ENCODE measurements at regions not wholly inside any gene's neighbourhood (a gene's known extent, or its start where the extent isn't known, plus 50 kb on each side); places are given as distances from the start of the nearest gene placed in this dataset.
"Not testable (repeated sequence)": the region's sequence is repeated elsewhere in the genome, so short reads cannot be mapped to it uniquely, and the experiment has no call there.

DNA sequence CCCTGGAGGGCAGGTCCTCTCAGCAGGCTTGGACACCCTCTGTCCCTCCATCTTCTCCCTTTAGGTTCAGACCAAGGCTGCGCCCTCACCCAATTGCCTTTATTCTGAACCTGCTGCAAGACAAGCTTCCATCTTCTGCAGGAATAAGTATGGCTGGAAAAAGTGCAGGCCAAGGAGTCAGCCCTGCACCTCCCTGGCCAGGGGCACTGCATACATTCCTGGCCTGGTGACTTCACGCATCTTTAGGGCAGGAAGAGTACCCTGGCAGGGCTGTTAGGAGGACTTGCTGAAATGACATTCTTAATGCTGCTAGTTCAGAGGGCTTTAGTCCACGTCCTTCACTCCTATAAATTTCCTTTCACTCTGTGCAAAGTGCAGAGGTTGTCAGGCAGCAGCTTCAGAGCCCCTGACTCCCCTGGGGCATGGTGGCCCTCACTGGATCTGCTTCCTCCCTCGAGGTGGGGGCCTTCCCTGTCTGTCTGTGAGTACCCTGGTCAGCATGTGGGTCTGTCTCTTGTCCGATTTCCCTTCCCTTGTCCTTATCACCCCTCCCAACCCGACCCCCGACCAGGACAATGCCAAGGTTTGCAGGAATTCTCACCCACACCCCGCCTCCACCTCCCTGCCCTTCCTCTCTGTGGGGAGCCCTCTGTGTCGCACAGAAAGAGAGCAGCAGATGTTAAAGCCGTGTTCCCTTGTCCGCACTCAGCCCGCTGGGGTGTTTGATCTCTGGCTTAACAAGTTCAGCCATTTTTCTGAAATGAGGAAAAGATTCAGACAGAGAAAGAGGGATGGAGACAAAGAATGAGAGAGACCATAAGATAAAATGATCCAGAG, 124.5 kb upstream of the SYT13 start:
- no peak for DNase-seq (ENCODE audit: low read depth)

DNA sequence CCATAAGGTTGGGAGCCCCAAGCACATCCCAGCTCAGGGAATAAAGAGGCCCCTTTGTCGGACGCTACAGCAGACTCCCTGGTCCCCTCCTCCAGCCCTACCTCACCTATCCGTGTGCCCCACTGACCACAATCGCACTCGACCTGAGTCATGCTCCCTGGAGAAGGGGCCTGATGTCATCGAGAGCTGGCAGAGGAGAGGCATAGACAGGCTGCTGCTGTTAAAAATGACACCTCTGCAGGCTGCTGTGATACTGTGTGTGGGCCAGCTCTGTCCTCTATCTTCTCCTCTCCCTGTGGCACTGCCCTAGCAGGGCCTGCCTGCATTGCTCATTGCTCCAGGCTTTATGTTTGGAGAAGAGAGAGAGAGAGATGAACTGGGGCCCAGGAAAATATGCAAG, 123.4 kb upstream of the SYT13 start:
- DNase-seq (ENCODE audit: low read depth), result no peak

DNA sequence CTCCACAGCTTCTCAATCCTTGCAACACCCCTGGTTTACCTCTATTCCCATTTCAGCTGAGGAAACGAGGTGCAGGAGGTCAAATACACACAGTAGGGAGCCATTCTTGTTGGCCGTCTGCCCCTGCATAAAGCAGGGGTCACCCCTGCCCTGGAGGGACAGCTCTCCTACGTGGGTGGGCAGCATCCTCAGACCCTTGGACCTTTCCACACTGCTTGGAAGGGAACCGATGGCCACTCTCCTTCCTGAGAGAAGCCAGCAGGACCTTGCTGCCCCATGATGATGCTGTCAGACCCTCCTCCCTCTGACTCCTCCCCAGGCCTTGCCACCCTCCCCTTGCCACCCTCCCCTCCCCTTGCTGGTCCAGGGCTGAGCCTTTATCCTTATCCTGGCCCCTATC, 121.1 kb upstream of the SYT13 start:
- DNase-seq (ENCODE audit: low read depth), result no peak

- no peak for DNase-seq (ENCODE audit: low read depth)
Measured at GRCh38 chr11:45405916-45406670, 120.0 kb upstream of the SYT13 start.

DNA sequence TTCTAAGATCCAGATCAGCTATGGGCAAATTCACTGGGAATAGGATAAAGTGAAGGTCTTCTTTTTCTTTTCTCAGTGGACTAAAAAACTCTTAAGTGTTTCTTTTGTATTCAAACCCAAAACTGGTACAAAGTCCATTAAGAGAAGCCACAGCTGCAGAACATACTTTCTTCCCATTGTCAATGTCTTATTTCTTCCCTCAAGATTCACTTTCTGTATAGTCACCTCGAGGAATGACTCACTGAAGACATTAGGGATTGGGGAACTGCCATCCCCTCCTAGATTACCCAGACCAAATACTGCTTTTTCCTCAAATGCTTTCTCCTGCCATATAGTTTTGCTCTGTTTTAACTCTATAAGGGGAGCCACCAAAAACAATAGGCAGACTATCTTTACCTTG, 117.4 kb upstream of the SYT13 start:
- not testable (repeated sequence) for DNase-seq (ENCODE audit: low read depth)

DNA sequence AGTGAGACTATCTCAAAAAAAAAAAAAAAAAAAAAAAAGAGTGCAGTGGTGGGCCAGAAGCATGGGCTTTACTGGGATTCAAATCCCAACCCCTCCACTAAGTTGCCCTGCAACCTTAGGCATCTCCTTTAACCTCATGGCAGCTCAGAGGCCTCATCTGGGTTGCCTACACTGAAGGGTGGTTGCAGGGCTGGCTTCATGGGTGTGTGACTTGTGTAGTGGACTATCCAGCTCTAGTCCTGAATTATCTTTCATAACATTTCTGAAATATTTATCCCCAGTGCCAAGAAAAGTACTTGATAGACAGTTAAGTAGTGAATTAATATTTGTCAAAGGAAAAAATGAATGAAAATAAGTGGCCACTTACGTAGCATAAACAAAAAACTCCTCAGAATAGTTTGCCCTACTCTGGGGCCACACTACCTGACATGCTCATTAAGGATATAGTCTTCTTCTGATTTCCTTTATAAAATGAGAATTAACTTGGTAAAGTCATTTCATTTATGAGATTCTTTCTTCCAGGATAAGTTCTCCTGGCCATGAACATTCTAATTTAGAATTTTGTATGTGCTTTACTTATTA, 116.0 kb upstream of the SYT13 start:
- no peak for DNase-seq (ENCODE audit: low read depth)

GRCh38 chr11:45400591-45400990, 114.5 kb upstream of the SYT13 start:
- DNase-seq (ENCODE audit: low read depth), result no peak

DNA sequence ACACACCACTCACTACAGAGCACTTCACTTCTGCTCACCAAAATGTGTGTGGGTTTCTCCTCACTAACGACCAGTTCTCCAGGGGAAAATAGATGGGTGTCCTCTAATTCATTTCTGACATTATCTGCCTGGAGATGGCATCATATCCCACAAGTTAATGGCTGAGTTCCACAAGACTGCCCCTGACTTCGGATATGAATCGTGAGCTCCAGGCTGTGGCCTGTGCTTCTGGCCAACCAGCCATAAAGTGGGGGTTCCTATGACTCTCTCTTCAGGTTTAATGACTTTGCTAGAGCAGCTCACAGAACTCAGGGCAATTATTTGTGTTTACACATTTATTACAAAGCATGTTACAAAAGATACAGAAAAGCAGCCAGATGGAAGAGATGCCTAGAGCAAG, 113.0 kb upstream of the SYT13 start:
- DNase-seq (ENCODE audit: low read depth), result no peak

DNA sequence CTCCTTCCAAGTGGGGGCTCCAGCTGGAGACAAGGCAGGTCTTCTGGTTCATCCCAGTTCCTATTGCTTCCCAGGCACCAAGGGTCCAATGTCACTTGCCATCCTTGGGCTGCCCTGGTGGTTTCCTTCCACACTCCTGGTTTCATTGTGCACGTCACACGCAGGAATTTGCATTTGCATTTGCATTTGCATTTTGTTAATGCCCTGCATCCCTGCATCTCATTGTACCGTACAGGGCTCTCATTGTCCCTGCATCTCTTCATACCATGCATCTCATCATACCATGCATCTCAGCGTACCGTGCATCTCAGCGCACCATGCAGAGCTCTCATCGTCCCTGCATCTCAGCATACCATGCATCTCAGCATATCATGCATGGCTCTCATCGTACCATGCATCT, 112.2 kb upstream of the SYT13 start:
- no peak for DNase-seq (ENCODE audit: low read depth)

DNA sequence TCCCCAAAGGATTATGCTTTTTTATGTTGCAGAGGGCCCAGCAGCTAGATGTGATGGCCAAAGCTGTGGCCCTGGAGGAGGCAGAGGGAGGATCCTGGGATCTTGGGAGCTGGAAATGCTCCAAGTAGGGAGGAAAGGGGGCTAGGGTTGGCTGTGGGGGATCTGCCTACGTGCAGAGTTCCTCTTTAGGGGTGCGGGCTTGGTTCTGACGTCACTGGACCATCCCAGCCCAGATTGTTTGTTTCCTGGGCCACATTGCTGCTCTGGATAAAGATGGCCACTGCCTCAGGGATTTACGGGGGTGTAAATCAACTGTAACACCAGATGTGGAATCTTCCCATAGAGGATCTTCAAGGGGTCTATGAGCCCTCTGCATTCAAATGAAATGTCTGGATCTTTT, 110.3 kb upstream of the SYT13 start:
- DNase-seq (ENCODE audit: low read depth), result no peak

GRCh38 chr11:45395947-45396346, 109.8 kb upstream of the SYT13 start:
- DNase-seq (ENCODE audit: low read depth), result no peak

GRCh38 chr11:45395421-45395820, 109.3 kb upstream of the SYT13 start:
- no peak for DNase-seq (ENCODE audit: low read depth)

GRCh38 chr11:45394294-45395085, 108.3 kb upstream of the SYT13 start:
- DNase-seq (ENCODE audit: low read depth), result no peak

DNA sequence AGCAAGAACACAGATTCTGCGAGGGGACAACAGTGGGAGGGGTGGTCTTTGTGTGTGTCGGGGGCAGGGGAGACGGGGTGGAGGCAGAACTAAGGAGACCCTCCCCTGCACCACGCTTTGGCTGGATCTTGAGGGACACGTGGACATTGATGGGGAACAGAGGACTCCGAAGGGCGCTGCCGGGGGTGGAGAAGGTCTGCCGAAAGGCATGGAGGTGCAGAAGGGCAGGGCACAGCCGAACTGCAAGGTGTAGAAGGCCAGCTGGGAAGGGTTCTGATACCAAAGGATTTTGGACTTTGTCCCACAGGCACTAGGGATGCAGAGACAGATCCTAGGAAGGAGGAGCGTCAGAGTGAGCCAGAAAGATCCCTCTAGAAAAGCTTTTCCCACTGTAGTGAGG, 107.7 kb upstream of the SYT13 start:
- DNase-seq (ENCODE audit: low read depth), result no peak

DNA sequence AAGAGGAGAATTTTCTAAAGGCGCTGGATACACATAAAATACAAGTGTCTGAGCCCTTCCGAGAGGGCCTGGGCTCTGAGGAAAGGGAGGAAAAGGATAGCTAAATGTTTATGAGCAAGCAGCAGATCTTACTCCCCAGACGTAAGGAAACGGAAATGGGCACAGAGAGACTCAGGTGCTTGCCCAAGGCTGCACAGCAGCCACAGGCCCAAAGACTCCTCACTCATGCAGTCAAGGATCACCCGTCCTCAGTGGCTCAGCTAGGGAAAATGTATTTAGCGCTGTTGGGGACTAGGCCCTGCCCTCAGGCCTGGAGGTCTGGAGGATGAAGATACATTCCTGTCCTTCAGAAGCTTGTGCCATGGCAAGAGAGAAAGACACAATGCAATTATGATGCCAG, 107.2 kb upstream of the SYT13 start:
- no peak for DNase-seq (ENCODE audit: low read depth)

DNA sequence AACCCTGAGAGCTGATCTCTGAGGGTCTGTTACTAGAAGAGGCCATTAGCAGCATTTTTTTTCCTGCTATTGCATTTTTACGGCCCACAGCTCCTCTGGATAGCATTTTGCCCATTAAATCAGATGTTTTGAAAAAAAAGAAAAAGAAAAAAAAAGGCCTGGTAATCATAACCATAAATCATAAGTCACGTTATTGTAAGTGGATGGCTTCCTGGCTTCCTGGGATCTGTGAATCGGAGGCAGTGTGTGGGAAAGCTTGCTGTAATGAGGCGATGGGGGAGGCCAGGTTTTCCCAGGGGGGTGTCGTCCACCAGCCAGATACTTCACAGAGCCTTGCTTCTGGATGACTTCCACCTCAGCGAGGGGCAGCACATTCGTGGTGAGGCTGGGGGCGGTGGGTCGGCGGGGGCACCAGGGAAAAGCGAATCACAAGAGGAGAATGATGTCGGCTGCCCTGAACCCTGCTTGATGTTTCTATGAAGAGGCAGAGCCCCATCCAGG, 106.5 kb upstream of the SYT13 start:
- DNase-seq (ENCODE audit: low read depth), result no peak

DNA sequence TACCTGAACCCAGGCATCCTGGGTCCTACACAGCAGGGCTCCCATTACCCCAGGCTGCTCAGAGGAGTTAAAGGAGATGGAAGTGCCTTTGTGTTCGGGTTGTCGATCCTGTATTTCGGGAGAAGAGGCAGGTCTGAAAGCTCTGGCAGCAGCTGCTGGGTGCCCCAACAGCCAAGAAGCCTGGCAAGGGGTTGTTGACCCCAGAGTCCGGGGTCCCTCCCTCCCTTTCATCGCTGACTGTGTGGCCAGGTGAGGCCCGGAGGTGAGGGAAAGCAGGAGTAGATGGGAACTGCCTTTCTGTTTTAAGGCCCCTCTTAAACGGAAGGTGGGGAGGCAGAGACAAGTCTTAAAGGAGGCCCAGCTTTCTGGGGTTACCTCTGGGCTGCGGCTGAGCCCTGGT, 106.0 kb upstream of the SYT13 start:
- DNase-seq (ENCODE audit: low read depth), result no peak

- DNase-seq (ENCODE audit: low read depth), result no peak
Measured at GRCh38 chr11:45391168-45391850, 105.2 kb upstream of the SYT13 start.

GRCh38 chr11:45390407-45390806, 104.3 kb upstream of the SYT13 start:
- DNase-seq (ENCODE audit: low read depth), result no peak

GRCh38 chr11:45388472-45388871, 102.3 kb upstream of the SYT13 start:
- DNase-seq (ENCODE audit: low read depth), result no peak

- DNase-seq (ENCODE audit: low read depth), result not testable (repeated sequence)
Measured at GRCh38 chr11:45387885-45388284, 101.7 kb upstream of the SYT13 start.

Data from forelimb muscle (tissue), 1 donor.